HUDEP-2 (cell line): ENCODE measurements at regions not wholly inside any gene's neighbourhood (a gene's known extent, or its start where the extent isn't known, plus 50 kb on each side); places are given as distances from the start of the nearest gene placed in this dataset.
"Not testable (repeated sequence)": the region's sequence is repeated elsewhere in the genome, so short reads cannot be mapped to it uniquely, and the experiment has no call there.

Experiments used
- DNase-seq, 76 experiments: peaks; one replicate each; lab custom pipeline; 2025; ENCODE audit not compliant: unreplicated experiment in 76 of 76; lab: John Stamatoyannopoulos, UW

GRCh38 chr7:92925876-92926696 is 89.7 kb upstream of the CDK6 start:
- no peak for DNase-seq

DNA sequence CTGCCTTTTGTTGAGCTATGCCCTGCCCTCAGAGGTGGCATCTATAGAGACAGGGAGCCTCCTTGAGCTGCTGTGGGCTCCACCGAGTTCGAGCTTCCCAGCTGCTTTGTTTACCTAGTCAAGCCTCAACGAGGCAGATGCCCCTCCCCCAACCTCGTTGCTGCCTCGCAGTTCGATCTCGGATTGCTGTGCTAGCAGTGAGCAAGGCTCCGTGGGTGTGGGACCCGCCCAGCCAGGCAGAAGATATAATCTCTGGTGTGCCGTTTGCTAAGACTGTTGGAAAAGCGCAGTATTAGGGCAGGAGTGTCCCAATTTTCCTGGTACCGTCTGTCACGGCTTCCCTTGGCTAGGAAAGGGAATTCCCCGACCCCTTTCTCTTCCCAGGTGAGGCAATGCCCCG is 88.4 kb upstream of the CDK6 start:
- no peak for DNase-seq

DNA sequence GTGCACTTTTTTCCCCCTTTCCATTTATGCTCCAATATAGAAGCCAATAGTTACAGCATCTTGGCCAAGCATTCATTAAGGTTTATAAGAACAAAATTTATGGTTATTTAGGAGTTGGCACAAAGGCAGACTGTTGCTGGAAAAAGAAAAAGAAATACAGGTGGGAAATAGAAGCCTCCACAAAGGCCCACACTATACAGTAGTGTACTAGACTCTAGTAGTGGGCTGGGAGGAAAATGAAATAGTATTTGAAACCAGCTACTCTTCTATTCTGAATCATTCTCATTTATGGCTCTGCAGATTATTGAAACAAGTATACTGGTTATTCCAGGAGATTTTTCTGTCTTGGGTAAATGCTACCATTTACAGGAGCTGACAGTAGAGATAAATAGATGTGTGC is 80.9 kb upstream of the CDK6 start:
- no peak for DNase-seq

- DNase-seq: no peak
Measured at GRCh38 chr7:92916770-92917224, 80.4 kb upstream of the CDK6 start.

DNA sequence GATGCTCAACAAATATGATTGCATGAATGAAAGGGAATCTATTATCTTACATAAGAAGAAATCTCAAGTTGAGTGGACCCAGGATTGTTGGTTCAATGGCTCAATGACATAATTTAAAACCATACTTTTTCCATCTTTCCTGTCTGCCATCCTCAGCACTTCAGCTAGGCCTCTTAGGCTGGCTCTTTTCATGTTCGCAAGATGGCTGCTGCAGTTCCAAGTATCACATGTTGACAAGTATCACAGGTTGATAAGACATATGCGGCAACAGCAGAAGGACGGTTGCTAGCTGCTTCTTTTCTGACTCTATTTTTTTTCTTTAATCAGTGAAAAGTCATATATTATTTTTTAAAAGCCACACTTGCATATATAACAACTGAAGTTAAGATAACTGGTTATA is 79.0 kb upstream of the CDK6 start:
- no peak for DNase-seq

DNA sequence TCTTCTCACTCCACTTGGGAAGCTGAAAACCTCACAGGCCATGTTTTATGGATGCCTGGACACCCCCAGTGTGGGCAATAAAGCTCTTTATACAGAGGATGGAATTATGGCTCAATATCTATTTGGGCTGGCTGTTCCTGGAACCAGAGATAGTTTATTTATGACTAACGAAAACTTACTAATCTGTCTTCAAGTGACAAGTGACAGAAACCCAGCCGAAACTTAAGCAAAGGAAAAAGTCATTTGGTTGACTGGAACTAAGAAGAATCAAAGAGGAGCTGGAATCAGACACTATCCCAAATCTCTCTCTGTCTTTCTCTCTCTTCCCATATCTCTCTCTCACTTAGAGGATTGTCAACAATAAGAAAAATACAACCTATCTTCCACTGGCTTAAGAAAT is 78.3 kb upstream of the CDK6 start:
- no peak for DNase-seq

GRCh38 chr7:92913849-92914248 is 77.5 kb upstream of the CDK6 start:
- no peak for DNase-seq

DNA sequence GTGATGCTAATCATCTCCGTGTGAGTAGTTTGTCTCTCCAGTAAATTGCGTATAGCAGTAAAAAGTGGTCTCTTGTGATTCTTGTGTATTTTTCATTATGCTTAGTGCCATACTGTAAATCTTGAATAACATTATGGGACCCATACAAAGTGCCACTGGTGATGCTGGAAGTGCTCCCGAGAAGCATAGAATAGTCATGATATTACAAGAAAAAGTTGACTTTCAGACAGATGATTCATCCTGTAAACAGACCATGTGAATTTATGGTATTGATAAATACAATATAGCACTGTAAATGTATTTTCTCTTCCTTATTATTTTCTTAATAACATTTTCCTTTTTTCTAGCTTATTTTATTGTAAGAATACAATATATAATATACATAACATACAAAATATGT is 74.6 kb upstream of the CDK6 start:
- DNase-seq: no peak

DNA sequence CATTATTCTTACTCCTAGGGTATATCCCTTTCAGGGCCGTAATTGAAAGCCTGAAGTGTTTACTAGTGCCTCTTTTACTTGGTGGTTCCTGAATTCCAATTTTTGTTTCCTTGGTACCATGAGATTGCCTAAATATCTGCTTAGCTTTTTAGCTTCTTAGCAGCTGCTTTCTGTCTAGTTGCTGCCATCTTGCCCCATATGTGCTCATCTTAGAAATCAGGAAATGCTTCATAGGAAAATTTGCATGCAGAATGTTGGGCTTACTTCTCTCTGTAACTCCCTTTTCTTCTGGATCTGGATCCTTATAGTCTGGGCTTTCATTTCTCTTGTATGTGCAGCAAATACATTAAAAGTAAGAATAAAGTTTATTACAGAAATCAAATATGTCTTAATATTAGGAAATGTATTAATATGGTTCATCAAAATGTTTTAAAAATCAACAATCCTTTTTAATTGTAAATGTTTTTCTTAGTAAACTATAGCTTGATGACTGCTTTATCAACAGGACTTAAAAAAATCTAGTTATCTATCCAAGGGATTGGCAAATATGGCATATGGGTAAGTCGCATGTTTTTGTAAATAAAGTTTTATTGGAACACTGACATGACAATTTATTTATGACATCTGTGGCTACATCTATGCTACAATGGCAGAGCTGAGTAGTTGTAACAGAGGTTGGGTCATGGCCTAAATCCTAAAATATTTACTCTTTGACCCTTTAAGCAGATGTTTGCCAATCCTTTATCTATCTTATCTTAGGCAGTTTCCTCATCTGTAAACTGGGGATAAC is 73.5 kb upstream of the CDK6 start:
- no peak for DNase-seq

DNA sequence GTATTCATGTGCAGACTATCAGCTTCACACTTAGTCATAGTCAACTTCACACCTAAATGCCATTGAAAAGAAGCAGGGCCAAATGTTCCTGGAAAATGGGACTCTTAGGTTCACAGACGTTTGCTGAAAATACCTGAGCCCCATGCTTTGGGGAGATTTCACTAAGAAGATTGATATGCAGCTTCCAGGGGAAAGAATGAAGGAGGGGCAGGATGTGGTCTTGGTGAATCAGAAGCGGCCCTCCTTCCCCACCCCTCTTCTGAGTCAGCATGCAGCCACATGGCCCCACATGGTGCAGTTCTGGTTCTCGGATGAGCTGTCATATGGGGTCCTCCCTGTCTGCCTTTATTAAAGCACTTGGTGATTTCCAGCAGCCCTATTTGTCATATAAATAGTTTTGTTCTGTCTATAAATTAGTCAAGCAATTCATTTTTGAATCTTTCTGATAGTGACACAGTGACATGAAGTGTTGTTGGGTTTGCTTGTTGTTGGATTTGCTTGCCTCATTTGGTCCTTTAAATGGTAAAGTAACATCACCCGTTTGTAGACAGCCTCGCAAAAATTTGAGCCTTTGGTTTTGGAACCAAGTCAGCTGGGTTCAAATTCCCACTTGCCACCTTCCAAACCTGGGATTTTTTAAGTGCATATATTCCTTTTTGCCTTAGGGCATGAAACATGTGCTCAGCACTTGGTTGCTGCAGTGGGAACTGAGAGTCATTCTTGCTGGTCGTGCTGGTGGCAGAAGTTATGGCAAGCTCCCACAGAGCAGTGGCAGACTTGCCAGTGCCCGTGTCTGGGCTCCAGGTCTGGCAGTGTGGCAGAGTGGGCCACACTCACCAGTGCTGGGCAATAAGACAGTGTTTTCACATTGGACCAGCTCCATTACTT is 68.1 kb upstream of the CDK6 start:
- peak in 29 of 76 experiments; percentile 1 to 63 (median 22) for DNase-seq

DNA sequence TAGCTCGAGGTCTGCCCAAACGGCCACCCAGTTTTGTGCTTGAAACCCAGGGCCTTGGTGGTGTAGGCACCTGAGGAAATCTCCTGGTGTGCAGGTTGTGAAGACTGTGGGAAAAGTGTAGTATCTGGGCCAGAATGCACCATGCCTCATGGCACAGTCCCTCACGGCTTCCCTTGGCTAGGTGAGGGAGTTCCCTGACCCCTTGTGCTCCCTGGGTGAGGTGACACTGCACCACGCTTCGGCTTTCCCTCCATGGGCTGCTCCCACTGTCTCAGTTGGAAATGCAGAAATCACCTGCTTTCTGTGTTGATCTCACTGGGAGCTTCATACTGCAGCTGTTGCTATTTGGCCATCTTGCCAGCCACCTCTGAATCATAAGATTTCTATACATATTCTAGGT is 62.4 kb upstream of the CDK6 start:
- DNase-seq: no peak

- DNase-seq: not testable (repeated sequence)
Measured at GRCh38 chr7:92894857-92895256, 58.5 kb upstream of the CDK6 start.

GRCh38 chr7:92889081-92889480 is 52.7 kb upstream of the CDK6 start:
- DNase-seq: no peak
